Stimulated activated naive B cell treated with anti-CD40 and anti-IgM and Interleukin-4, amounts not matched to agents 10 μg/mL and 1 μg/mL and 100 μg/mL, for 72 hours (primary cell): ENCODE measurements at regions not wholly inside any gene's neighbourhood (a gene's known extent, or its start where the extent isn't known, plus 50 kb on each side); places are given as distances from the start of the nearest gene placed in this dataset.
"Not testable (repeated sequence)": the region's sequence is repeated elsewhere in the genome, so short reads cannot be mapped to it uniquely, and the experiment has no call there.

Experiments
- ATAC-seq, 2 donors: fragments of 150-1000 bp; cut with Tn5 transposase; replicated peaks; 2 replicates each; pipeline ENCODE4 v1.10.0; 2021; ENCODE audit warnings: moderate library complexity in 1 of 2
- DNase-seq: peaks from one replicate; pipeline ENCODE4 v3.0.0; 2021
- H3K27ac Mint-ChIP-seq: one replicate; pipeline ENCODE4 v1.8.0; 2022; ENCODE audit warnings: mild to moderate bottlenecking, mixed read lengths
- H3K27me3 Mint-ChIP-seq, 2 donors: one replicate each; pipeline ENCODE4 v1.8.0; 2022; ENCODE audit warnings: mixed read lengths in 2 of 2
- H3K36me3 Mint-ChIP-seq, 2 donors: one replicate each; pipeline ENCODE4 v1.8.0; 2022; ENCODE audit warnings: mixed read lengths in 2 of 2, mild to moderate bottlenecking in 1 of 2
- H3K4me1 Mint-ChIP-seq, 2 donors: one replicate each; pipeline ENCODE4 v1.8.0; 2022; ENCODE audit warnings: mixed read lengths in 2 of 2, mild to moderate bottlenecking in 1 of 2
- H3K4me3 Mint-ChIP-seq, 2 donors: one replicate each; pipeline ENCODE4 v1.8.0; 2022; ENCODE audit warnings: mild to moderate bottlenecking in 2 of 2, mixed read lengths in 2 of 2, moderate library complexity in 1 of 2
- H3K9me3 Mint-ChIP-seq, 2 donors: one replicate each; pipeline ENCODE4 v1.8.0; 2022; ENCODE audit warnings: mixed read lengths in 2 of 2, mild to moderate bottlenecking in 1 of 2

- Mint-ChIP-seq H3K4me1 (no peaks in the 10 kb centered on the region), H3K36me3 (no peaks in the 10 kb centered on the region), H3K4me3 (no peak overlapping the region), H3K9me3 (peaks cover 0 to 9% of the 10 kb centered on the region in 2 donors), H3K27me3 (no peaks in the 10 kb centered on the region), H3K27ac (no peak overlapping the region)
- DNase-seq (no peak), ATAC-seq (no peak)
Measured at GRCh38 chr4:33831442-33832066, 2412.8 kb downstream of the ARAP2 start.

- not testable (repeated sequence) for H3K36me3 Mint-ChIP-seq, DNase-seq, H3K4me1 Mint-ChIP-seq, ATAC-seq, H3K9me3 Mint-ChIP-seq, H3K27ac Mint-ChIP-seq, H3K4me3 Mint-ChIP-seq, H3K27me3 Mint-ChIP-seq
Measured at GRCh38 chr4:33835764-33836163, 2408.6 kb downstream of the ARAP2 start.

- DNase-seq (no peak), ATAC-seq (no peak)
- Mint-ChIP-seq H3K9me3 (no peaks in the 10 kb centered on the region), H3K4me3 (no peak overlapping the region), H3K27me3 (no peaks in the 10 kb centered on the region), H3K27ac (no peak overlapping the region), H3K4me1 (no peaks in the 10 kb centered on the region), H3K36me3 (no peaks in the 10 kb centered on the region)
Measured at GRCh38 chr4:33837043-33837838, 2407.1 kb downstream of the ARAP2 start.

GRCh38 chr4:33841120-33841519, 2403.2 kb downstream of the ARAP2 start:
- ATAC-seq, result no peak
- Mint-ChIP-seq H3K27me3 (no peaks in the 10 kb centered on the region), H3K4me1 (no peaks in the 10 kb centered on the region), H3K4me3 (no peak overlapping the region), H3K9me3 (peaks cover 3% of the 10 kb centered on the region in 2 donors), H3K27ac (no peak overlapping the region), H3K36me3 (no peaks in the 10 kb centered on the region)
- DNase-seq, result no peak

- ATAC-seq (no peak), DNase-seq (no peak)
- H3K4me3 Mint-ChIP-seq, result no peak overlapping the region
- H3K9me3 Mint-ChIP-seq, result peaks cover 8 to 17% of the 10 kb centered on the region in 2 donors
- H3K27ac Mint-ChIP-seq, result no peak overlapping the region
- H3K4me1 Mint-ChIP-seq, result no peaks in the 10 kb centered on the region
- H3K27me3 Mint-ChIP-seq, result no peaks in the 10 kb centered on the region
- no peaks in the 10 kb centered on the region for H3K36me3 Mint-ChIP-seq
Measured at GRCh38 chr4:33850371-33850902, 2393.9 kb downstream of the ARAP2 start.

DNA sequence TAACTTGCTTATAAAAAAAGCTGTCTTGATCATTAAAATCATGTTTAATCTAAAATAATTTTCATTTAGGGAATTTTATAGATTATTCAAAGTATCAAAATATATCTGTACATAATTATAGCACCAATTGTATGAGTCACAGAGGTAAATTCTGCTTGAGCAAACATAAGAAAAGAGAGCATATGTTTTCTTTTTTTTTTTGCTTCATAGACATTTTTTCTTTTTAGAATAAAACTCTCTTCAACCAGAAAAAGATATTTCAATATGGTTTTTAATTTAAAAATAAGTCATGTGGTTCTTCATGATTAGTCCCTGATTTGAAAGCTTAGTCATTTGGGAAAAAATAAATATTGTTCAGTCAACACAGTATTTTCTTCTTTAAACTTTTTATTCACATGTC, 2390.6 kb downstream of the ARAP2 start:
- H3K27ac Mint-ChIP-seq, H3K4me1 Mint-ChIP-seq, ATAC-seq, H3K36me3 Mint-ChIP-seq, DNase-seq, H3K27me3 Mint-ChIP-seq, H3K4me3 Mint-ChIP-seq: not testable (repeated sequence)
- H3K9me3 Mint-ChIP-seq, result peaks cover 6 to 14% of the 10 kb centered on the region in 2 donors

- Mint-ChIP-seq H3K27ac (no peak overlapping the region), H3K4me3 (no peak overlapping the region), H3K36me3 (no peaks in the 10 kb centered on the region), H3K4me1 (no peaks in the 10 kb centered on the region), H3K27me3 (no peaks in the 10 kb centered on the region), H3K9me3 (peaks cover 9 to 14% of the 10 kb centered on the region in 2 donors)
- no peak for DNase-seq
- no peak for ATAC-seq
Measured at GRCh38 chr4:33864290-33864859, 2379.9 kb downstream of the ARAP2 start.

DNA sequence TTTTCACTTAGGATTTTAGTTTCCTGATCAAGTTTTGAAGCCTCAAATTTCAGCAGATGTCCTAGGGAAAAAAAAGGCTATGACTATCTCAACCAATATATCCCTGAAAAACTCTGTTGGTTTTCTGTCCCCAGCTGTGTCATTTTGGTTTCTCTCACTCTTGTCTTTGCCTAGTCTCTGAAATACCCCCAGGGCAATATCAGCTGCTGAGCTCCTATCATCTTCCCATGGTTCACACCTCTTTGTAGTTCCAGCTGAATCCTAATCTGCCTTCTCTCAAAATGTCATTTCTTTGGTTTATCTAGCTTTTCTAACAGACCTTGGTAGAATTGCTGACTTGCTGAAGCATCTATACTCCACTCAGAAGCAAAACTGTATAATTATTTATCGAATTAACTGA, 2370.5 kb downstream of the ARAP2 start:
- no peak for ATAC-seq
- no peak overlapping the region for H3K27ac Mint-ChIP-seq
- no peaks in the 10 kb centered on the region for H3K27me3 Mint-ChIP-seq
- H3K4me3 Mint-ChIP-seq, result no peak overlapping the region
- no peaks in the 10 kb centered on the region for H3K4me1 Mint-ChIP-seq
- H3K9me3 Mint-ChIP-seq, result peaks cover 7 to 8% of the 10 kb centered on the region in 2 donors
- no peaks in the 10 kb centered on the region for H3K36me3 Mint-ChIP-seq
- no peak for DNase-seq

GRCh38 chr4:33878710-33879109, 2365.6 kb downstream of the ARAP2 start:
- Mint-ChIP-seq H3K9me3 (peaks cover 0 to 6% of the 10 kb centered on the region in 2 donors), H3K27me3 (no peaks in the 10 kb centered on the region), H3K4me1 (no peaks in the 10 kb centered on the region), H3K27ac (no peak overlapping the region), H3K36me3 (no peaks in the 10 kb centered on the region), H3K4me3 (no peak overlapping the region)
- ATAC-seq (no peak), DNase-seq (no peak)

- H3K9me3 Mint-ChIP-seq, result peaks cover 0 to 5% of the 10 kb centered on the region in 2 donors
- no peaks in the 10 kb centered on the region for H3K27me3 Mint-ChIP-seq
- no peak for ATAC-seq
- H3K4me1 Mint-ChIP-seq, result no peaks in the 10 kb centered on the region
- H3K27ac Mint-ChIP-seq, result no peak overlapping the region
- DNase-seq, result no peak
- H3K4me3 Mint-ChIP-seq, result no peak overlapping the region
- H3K36me3 Mint-ChIP-seq, result no peaks in the 10 kb centered on the region
Measured at GRCh38 chr4:33881176-33881575, 2363.1 kb downstream of the ARAP2 start.

DNA sequence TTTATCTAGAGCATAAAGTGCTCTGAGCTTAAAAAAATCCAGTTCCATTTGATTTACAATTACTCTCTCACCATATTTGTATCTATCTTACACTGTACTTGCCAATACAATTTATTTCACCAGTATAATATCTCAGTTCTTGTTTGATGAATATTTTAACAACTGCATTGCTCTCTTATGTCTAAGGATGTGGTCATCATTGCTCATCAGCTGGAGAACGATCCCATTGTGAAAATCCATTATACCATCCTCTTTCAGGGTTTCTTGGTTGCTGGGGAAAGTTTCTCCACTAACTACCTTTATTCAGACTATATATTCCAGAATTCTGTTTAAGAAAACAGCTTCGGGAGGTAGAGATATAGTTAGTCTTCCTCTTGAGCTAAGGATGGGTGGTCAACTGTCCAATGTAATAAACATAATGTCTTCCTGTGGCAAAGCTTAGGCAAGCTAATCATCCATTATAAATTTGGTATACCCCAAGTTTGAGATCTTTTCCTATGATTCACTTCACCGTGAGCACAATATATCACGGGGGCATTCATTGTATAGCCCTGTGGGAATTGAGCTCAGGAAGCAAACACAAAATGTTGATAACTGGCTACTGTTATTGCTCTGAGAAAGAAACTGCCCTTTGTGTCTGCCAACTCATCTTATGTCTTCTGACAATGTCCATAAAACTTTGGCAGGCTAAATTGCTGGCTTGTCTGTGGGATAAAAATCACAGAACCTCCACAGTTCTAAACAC, 2361.9 kb downstream of the ARAP2 start:
- H3K4me3 Mint-ChIP-seq, result no peak overlapping the region
- H3K27me3 Mint-ChIP-seq, result no peaks in the 10 kb centered on the region
- ATAC-seq (no peak), DNase-seq (no peak)
- H3K27ac Mint-ChIP-seq, result no peak overlapping the region
- H3K9me3 Mint-ChIP-seq, result peaks cover 0 to 2% of the 10 kb centered on the region in 2 donors
- no peaks in the 10 kb centered on the region for H3K36me3 Mint-ChIP-seq
- no peaks in the 10 kb centered on the region for H3K4me1 Mint-ChIP-seq

GRCh38 chr4:33883111-33883510, 2361.2 kb downstream of the ARAP2 start:
- Mint-ChIP-seq H3K36me3 (no peaks in the 10 kb centered on the region), H3K27me3 (no peaks in the 10 kb centered on the region), H3K27ac (no peak overlapping the region), H3K9me3 (peaks cover 0 to 2% of the 10 kb centered on the region in 2 donors), H3K4me1 (no peaks in the 10 kb centered on the region), H3K4me3 (no peak overlapping the region)
- DNase-seq (no peak), ATAC-seq (no peak)

DNA sequence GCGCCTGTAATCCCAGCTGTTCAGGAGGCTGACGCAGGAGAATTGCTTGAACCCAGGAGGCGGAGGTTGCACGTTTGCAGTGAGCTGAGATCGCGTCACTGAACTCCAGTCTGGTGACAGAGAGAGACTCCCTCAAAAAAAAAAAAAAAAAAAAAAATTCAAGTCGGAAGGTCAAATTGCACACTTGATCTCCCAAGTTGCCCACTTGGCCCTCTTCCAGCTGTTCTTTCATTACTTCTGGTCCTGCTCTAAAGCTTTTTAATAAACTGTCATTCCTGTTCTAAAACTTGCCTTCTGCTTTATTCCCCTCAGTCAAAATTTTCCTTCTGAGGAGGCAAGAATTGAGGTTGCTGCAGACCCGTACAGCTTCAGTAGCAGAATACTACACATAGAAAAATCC, 2358.0 kb downstream of the ARAP2 start:
- ATAC-seq, result no peak
- peaks cover 0 to 2% of the 10 kb centered on the region in 2 donors for H3K9me3 Mint-ChIP-seq

DNA sequence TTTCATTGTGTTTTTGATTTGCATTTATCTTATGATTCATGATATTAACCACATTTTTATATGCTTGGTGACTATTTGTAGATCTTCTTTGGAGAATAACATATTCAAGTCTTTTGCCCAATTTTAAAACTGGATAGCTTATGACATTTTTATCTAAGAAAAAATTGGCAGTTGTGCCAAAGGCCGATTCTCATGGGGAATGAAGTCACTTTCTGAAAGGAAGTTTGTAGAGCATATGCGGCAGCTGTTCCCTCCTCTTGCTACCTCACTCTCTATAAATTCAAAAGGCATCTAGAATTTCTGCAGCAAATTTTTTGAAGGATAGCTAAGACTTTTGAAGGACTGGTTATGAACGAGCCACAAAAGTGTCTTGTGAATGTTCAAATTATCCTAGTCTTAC, 2353.5 kb downstream of the ARAP2 start:
- Mint-ChIP-seq H3K27ac (no peak overlapping the region), H3K9me3 (peaks cover 0 to 2% of the 10 kb centered on the region in 2 donors), H3K4me3 (no peak overlapping the region), H3K4me1 (no peaks in the 10 kb centered on the region), H3K27me3 (no peaks in the 10 kb centered on the region), H3K36me3 (no peaks in the 10 kb centered on the region)
- no peak for ATAC-seq
- no peak for DNase-seq

More for the DNA sequence above, 2358.0 kb downstream of the ARAP2 start:
- no peak overlapping the region for H3K4me3 Mint-ChIP-seq
- H3K27ac Mint-ChIP-seq, result no peak overlapping the region
- H3K27me3 Mint-ChIP-seq, result no peaks in the 10 kb centered on the region
- DNase-seq, result no peak
- no peaks in the 10 kb centered on the region for H3K36me3 Mint-ChIP-seq
- H3K4me1 Mint-ChIP-seq, result no peaks in the 10 kb centered on the region
